GM12865 (cell line): ENCODE measurements at regions not wholly inside any gene's neighbourhood (a gene's known extent, or its start where the extent isn't known, plus 50 kb on each side); places are given as distances from the start of the nearest gene placed in this dataset.

Source experiments
- DNase-seq: peaks from one replicate; pipeline ENCODE4 v3.0.0; 2010; ENCODE audit warnings: low read depth
- H3K4me3 ChIP-seq: 2 replicates; pipeline ENCODE4 v1.5.1; 2011; ENCODE audit warnings: mild to moderate bottlenecking, low read depth, low read length, control low read depth
- CTCF ChIP-seq: IDR thresholded peaks from 2 replicates; pipeline ENCODE4 v1.5.1; 2011; ENCODE audit warnings: low read length, control low read depth, low read depth, inconsistent platforms; ENCODE audit not compliant: insufficient read depth; ENCODE audit errors: missing control alignments

- TF ChIP-seq CTCF = no peak
- H3K4me3 ChIP-seq = no peak overlapping the region
- DNase-seq = no peak
Observed at GRCh38 chr2:239530749-239531316, 130.0 kb upstream of the HDAC4 start.

- TF ChIP-seq CTCF = no peak
- no peak for DNase-seq
- no peak overlapping the region for H3K4me3 ChIP-seq
Observed at GRCh38 chr2:239529313-239530015, 128.6 kb upstream of the HDAC4 start.

GRCh38 chr2:239528883-239529282 lies 128.1 kb upstream of the HDAC4 start:
- no peak for TF ChIP-seq CTCF
- H3K4me3 ChIP-seq = no peak overlapping the region
- DNase-seq = no peak

GRCh38 chr2:239528146-239528545 lies 127.3 kb upstream of the HDAC4 start:
- no peak for TF ChIP-seq CTCF
- no peak for DNase-seq

GRCh38 chr2:239526666-239527415 lies 126.0 kb upstream of the HDAC4 start:
- no peak for TF ChIP-seq CTCF
- H3K4me3 ChIP-seq = no peak overlapping the region
- no peak for DNase-seq

More at GRCh38 chr2:239528146-239528545, 127.3 kb upstream of the HDAC4 start:
- H3K4me3 ChIP-seq = no peak overlapping the region

- no peak overlapping the region for H3K4me3 ChIP-seq
- no peak for TF ChIP-seq CTCF
- no peak for DNase-seq
Observed at GRCh38 chr2:239526038-239526437, 125.2 kb upstream of the HDAC4 start.

GRCh38 chr2:239523954-239524330 lies 123.1 kb upstream of the HDAC4 start:
- no peak for TF ChIP-seq CTCF
- H3K4me3 ChIP-seq = no peak overlapping the region
- DNase-seq = no peak
